ENCODE measurements at regions not wholly inside any gene's neighbourhood (a gene's known extent, or its start where the extent isn't known, plus 50 kb on each side); places are given as distances from the start of the nearest gene placed in this dataset.

DNA sequence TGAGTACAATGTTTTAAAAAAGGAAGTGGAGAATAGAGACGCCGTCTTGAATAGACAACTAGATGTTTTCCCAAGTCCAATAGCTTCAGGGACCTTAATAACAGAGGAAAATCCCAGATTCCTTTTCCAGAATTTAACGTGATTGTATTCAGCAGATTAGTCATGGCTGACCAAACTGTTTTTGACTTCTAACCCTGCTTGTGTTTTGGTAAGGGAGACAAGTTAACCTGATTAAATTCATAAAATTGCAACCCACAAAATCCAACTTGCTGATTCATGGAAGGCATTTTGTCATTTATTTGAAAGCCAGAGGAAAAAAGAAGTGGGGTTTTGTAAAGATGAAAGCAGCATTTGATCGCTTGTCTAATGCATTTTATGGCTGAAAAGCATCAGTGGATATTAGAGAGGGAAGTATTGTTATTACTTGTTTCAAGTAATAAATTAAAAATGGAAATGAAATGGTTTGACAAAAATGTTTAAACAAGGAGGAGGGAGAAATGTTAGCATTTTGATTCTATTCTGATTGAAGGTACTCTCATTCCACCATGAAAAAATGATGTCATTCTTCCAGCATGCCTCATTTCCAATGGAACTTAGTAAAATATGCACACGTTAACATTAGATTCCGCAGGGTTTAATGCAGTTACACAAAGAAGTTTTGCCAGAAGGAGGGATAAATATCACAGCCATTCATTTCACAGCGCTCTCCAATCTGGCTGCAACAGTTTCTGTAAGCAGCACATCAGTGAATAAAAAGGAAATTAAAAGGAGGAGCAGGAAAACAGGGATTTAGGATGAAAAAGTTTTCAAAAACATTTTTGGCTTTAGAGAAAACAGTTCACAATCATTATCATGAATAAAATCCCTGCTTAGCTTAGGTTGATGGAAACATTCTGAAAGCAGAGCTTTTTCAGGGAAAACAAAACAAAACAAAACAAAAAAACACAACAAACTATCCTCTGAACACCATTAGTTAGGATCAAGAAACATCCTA is 314.7 kb downstream of the PRR16 start:
- no peak overlapping the region for H3K27ac ChIP-seq (ENCODE audit: low read length)
- DNase-seq, result no peak
- WGBS (ENCODE audit: insufficient coverage, low lambda C conversion rate), result 85% methylated on average over 4 of the region's 7 CpGs

DNA sequence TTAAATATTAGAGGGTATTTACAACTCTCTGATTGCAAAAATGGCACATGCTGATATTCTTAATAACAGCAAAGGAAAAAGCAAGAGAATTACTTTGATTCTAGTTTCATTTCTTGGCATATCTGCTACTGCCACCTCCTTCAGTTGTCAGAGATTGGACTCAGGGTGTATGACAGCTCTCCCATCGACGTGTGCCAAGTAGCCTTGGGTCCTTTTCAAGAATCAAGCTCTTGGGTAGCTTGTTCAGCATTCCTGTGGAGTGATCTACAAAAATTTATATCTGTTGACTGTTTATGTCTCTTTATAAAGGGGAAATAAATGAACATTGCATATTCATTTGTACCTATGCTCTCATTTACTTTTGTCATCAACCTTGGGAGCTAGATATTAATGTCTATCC is 315.6 kb downstream of the PRR16 start:
- no peaks in the 10 kb centered on the region for H3K27me3 ChIP-seq (ENCODE audit: control insufficient read depth, insufficient read depth, low read length)
- H3K36me3 ChIP-seq (ENCODE audit: control insufficient read depth, insufficient read depth, low read length), result no peaks in the 10 kb centered on the region
- no peak overlapping the region for H3K27ac ChIP-seq (ENCODE audit: low read length)
- H3K4me3 ChIP-seq (ENCODE audit: low read length), result no peak overlapping the region
- no peaks in the 10 kb centered on the region for H3K4me1 ChIP-seq (ENCODE audit: control insufficient read depth, insufficient read depth, low read length)
- WGBS (ENCODE audit: insufficient coverage, low lambda C conversion rate), result no CpG with 5 or more reads among the region's 2 CpGs
- H3K9me3 ChIP-seq (ENCODE audit: control insufficient read depth, low read depth, low read length), result no peaks in the 10 kb centered on the region
- no peak for DNase-seq

More for the DNA sequence above, 314.7 kb downstream of the PRR16 start:
- no peaks in the 10 kb centered on the region for H3K36me3 ChIP-seq (ENCODE audit: control insufficient read depth, insufficient read depth, low read length)
- H3K4me1 ChIP-seq (ENCODE audit: control insufficient read depth, insufficient read depth, low read length), result no peaks in the 10 kb centered on the region
- no peaks in the 10 kb centered on the region for H3K27me3 ChIP-seq (ENCODE audit: control insufficient read depth, insufficient read depth, low read length)
- no peak overlapping the region for H3K4me3 ChIP-seq (ENCODE audit: low read length)
- H3K9me3 ChIP-seq (ENCODE audit: control insufficient read depth, low read depth, low read length), result no peaks in the 10 kb centered on the region

DNA sequence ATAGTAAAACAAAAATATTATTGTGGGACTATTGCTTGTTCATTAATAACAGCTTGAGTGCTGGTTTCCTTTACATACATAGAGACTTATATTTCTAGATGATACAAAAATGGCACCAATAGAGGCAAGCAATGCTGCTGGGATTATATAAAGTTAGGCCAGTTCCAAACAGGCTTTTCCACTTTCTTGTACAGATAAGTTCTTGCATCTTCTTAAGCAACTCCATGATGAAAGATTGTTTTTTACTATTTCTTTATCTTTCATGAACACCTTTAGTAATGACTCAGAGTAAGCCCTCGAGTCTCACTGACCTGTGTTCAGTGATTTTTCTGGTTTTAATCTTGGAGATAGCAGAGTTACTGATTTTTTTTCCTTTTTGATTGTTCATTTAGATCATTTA is 324.4 kb downstream of the PRR16 start:
- Histone ChIP-seq H3K36me3 (ENCODE audit: control insufficient read depth, insufficient read depth, low read length) (no peaks in the 10 kb centered on the region), H3K27me3 (ENCODE audit: control insufficient read depth, insufficient read depth, low read length) (no peaks in the 10 kb centered on the region), H3K4me3 (ENCODE audit: low read length) (no peak overlapping the region), H3K27ac (ENCODE audit: low read length) (no peak overlapping the region), H3K4me1 (ENCODE audit: control insufficient read depth, insufficient read depth, low read length) (no peaks in the 10 kb centered on the region), H3K9me3 (ENCODE audit: control insufficient read depth, low read depth, low read length) (no peaks in the 10 kb centered on the region)
- no peak for DNase-seq
- WGBS (ENCODE audit: insufficient coverage, low lambda C conversion rate), result 50% methylated on average over 1 of the region's 1 CpG

DNA sequence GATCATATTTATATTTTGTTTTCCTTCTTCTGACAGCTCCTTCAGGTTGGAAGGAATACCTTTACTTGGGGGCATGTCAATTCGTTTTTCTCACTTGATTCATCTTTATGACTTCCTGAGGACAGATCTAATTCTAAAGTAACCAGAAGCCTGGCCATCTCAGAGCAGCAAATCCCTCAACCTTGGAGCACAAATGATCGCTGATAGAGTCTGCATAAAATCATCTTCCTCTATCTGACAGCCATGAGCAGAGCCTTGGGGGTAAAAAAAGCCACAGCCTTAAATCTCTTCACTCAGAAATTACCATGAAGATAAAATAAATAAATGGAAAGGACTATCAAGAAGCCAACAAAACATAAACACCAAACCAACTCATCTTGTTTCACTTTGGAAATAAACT is 325.8 kb downstream of the PRR16 start:
- no peak for DNase-seq
- no peaks in the 10 kb centered on the region for H3K27me3 ChIP-seq (ENCODE audit: control insufficient read depth, insufficient read depth, low read length)
- no peaks in the 10 kb centered on the region for H3K9me3 ChIP-seq (ENCODE audit: control insufficient read depth, low read depth, low read length)
- WGBS (ENCODE audit: insufficient coverage, low lambda C conversion rate), result 0% methylated on average over 1 of the region's 2 CpGs
- no peaks in the 10 kb centered on the region for H3K36me3 ChIP-seq (ENCODE audit: control insufficient read depth, insufficient read depth, low read length)
- H3K27ac ChIP-seq (ENCODE audit: low read length), result no peak overlapping the region
- H3K4me3 ChIP-seq (ENCODE audit: low read length), result no peak overlapping the region
- no peaks in the 10 kb centered on the region for H3K4me1 ChIP-seq (ENCODE audit: control insufficient read depth, insufficient read depth, low read length)

DNA sequence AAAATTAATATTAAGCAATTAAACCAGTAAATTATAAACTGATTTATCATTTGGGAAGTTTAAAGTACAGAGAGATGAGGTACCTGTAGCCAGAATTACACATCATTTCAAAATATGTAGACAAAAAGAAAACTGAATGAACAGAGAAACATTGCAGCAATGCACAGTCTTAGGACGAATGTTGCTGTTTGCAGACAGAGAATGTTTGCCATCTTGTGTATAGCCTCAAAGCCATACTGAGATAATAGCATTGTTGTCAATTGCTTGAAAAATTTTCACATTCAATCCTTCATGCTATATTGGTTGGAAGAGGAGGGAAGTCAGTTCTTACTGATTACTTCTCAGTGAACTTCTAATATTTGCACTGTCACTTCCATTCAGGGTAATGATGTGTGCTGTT is 326.2 kb downstream of the PRR16 start:
- WGBS (ENCODE audit: insufficient coverage, low lambda C conversion rate), result no CpG with 5 or more reads among the region's 1 CpG
- Histone ChIP-seq H3K27ac (ENCODE audit: low read length) (no peak overlapping the region), H3K9me3 (ENCODE audit: control insufficient read depth, low read depth, low read length) (no peaks in the 10 kb centered on the region), H3K4me1 (ENCODE audit: control insufficient read depth, insufficient read depth, low read length) (no peaks in the 10 kb centered on the region), H3K27me3 (ENCODE audit: control insufficient read depth, insufficient read depth, low read length) (no peaks in the 10 kb centered on the region), H3K36me3 (ENCODE audit: control insufficient read depth, insufficient read depth, low read length) (no peaks in the 10 kb centered on the region), H3K4me3 (ENCODE audit: low read length) (no peak overlapping the region)
- DNase-seq, result no peak

DNA sequence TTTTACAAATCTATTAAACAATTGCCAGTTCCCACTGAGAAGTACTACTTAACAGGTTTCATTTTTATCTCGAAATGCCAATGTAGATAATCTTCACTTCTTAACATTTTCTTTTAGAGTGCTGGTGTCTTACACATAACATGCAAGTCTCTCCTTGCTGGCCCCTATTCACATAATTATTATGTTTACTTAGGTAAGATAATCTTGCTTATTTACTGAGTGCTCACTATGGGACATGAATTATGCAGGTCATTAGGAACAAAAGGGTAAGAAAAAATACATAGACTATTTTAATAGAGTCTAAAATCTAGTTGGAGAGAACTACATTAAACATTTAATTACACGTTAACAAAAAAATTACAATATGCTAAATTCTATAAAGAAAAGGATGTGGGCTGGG is 328.4 kb downstream of the PRR16 start:
- Histone ChIP-seq H3K9me3 (ENCODE audit: control insufficient read depth, low read depth, low read length) (no peaks in the 10 kb centered on the region), H3K27ac (ENCODE audit: low read length) (no peak overlapping the region), H3K4me3 (ENCODE audit: low read length) (no peak overlapping the region), H3K4me1 (ENCODE audit: control insufficient read depth, insufficient read depth, low read length) (no peaks in the 10 kb centered on the region), H3K27me3 (ENCODE audit: control insufficient read depth, insufficient read depth, low read length) (no peaks in the 10 kb centered on the region), H3K36me3 (ENCODE audit: control insufficient read depth, insufficient read depth, low read length) (no peaks in the 10 kb centered on the region)
- WGBS (ENCODE audit: insufficient coverage, low lambda C conversion rate), result 65% methylated on average over 2 of the region's 2 CpGs
- DNase-seq, result no peak

DNA sequence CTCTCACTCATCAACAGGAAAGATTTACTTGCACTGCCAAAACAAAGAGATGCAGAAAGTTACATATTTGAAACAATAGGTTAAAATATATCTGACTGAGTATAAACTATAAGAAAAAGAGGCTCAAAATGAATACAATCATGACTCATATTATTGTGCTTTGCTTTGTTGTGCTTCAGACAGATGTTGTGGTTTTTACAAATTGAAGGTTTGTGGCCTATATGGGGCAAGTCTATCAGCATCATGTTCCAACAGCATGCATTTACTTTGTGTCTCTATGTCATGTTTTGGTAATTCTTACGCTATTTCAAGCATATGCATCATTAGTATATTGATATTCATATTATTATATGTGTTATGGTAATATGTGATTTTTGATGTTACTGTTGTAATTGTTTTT is 330.0 kb downstream of the PRR16 start:
- DNase-seq, result no peak
- Histone ChIP-seq H3K4me3 (ENCODE audit: low read length) (no peak overlapping the region), H3K36me3 (ENCODE audit: control insufficient read depth, insufficient read depth, low read length) (no peaks in the 10 kb centered on the region), H3K4me1 (ENCODE audit: control insufficient read depth, insufficient read depth, low read length) (no peaks in the 10 kb centered on the region), H3K27me3 (ENCODE audit: control insufficient read depth, insufficient read depth, low read length) (no peaks in the 10 kb centered on the region), H3K9me3 (ENCODE audit: control insufficient read depth, low read depth, low read length) (no peaks in the 10 kb centered on the region), H3K27ac (ENCODE audit: low read length) (no peak overlapping the region)
- no CpG with 5 or more reads among the region's 1 CpG for WGBS (ENCODE audit: insufficient coverage, low lambda C conversion rate)

DNA sequence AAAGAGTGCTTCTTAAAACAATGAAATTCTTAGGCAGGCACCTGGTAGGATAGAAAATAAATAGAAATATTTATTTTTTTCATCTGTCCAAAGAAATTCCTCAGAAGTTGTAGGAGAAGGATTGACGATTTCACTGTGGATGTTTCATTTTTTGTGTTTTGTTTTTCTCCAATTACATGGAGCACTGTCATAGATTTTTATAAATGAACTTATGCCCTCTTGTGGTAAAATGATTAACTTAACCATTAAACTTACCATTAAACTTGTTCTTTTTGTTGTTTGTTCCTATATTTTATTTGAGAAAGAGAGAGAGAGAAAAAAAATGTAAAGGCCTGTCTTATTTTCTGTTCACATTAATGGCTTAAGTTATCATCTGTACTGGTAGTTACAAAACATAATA is 339.2 kb downstream of the PRR16 start:
- WGBS (ENCODE audit: insufficient coverage, low lambda C conversion rate), result 20% methylated on average over 1 of the region's 1 CpG
- no peak overlapping the region for H3K27ac ChIP-seq (ENCODE audit: low read length)
- H3K36me3 ChIP-seq (ENCODE audit: control insufficient read depth, insufficient read depth, low read length), result no peaks in the 10 kb centered on the region

DNA sequence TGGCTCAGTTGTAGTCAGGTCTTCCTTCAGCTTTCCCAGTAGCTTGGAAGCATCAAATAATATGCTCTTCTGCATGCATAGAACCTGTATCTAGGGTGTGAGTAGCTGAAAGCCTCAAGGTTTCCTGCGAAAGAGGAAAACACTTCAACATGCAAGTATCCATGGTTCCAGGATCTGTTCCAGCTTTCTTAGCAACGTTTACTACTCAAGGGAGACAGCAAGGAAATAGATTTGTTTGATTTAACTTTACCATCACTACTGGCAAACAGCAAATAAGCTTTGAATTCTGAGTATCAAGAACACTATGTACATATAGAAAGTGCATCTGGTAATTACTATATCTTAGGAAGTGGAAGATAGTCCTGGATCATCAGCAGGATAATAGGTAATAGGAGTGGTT is 341.0 kb downstream of the PRR16 start:
- DNase-seq, result no peak
- Histone ChIP-seq H3K36me3 (ENCODE audit: control insufficient read depth, insufficient read depth, low read length) (no peaks in the 10 kb centered on the region), H3K27ac (ENCODE audit: low read length) (no peak overlapping the region), H3K4me3 (ENCODE audit: low read length) (no peak overlapping the region), H3K9me3 (ENCODE audit: control insufficient read depth, low read depth, low read length) (no peaks in the 10 kb centered on the region), H3K27me3 (ENCODE audit: control insufficient read depth, insufficient read depth, low read length) (no peaks in the 10 kb centered on the region), H3K4me1 (ENCODE audit: control insufficient read depth, insufficient read depth, low read length) (no peaks in the 10 kb centered on the region)
- WGBS (ENCODE audit: insufficient coverage, low lambda C conversion rate), result no CpG with 5 or more reads among the region's 2 CpGs

More for the DNA sequence above, 339.2 kb downstream of the PRR16 start:
- no peaks in the 10 kb centered on the region for H3K9me3 ChIP-seq (ENCODE audit: control insufficient read depth, low read depth, low read length)
- no peak overlapping the region for H3K4me3 ChIP-seq (ENCODE audit: low read length)
- no peaks in the 10 kb centered on the region for H3K4me1 ChIP-seq (ENCODE audit: control insufficient read depth, insufficient read depth, low read length)
- no peaks in the 10 kb centered on the region for H3K27me3 ChIP-seq (ENCODE audit: control insufficient read depth, insufficient read depth, low read length)
- DNase-seq, result no peak

DNA sequence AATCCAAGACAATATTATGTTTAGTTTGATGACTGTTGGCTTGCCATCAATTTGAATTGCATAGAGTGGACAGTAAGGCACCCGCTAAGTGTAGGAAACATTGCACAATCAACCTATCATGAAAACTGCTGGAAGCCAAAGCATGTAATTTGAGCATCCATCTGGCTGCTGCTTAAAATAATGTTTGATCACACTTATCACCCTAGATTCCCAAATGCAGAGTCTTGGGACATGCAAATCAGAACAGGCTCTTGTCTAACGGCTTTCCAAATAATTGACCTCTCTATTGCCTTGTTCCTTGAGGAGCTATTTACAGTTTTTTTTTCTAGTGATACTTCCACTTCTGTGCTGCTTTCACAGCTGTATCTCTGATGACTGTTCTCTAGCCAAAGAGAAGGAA is 342.1 kb downstream of the PRR16 start:
- Histone ChIP-seq H3K36me3 (ENCODE audit: control insufficient read depth, insufficient read depth, low read length) (no peaks in the 10 kb centered on the region), H3K4me3 (ENCODE audit: low read length) (no peak overlapping the region), H3K27ac (ENCODE audit: low read length) (no peak overlapping the region), H3K27me3 (ENCODE audit: control insufficient read depth, insufficient read depth, low read length) (no peaks in the 10 kb centered on the region), H3K4me1 (ENCODE audit: control insufficient read depth, insufficient read depth, low read length) (no peaks in the 10 kb centered on the region), H3K9me3 (ENCODE audit: control insufficient read depth, low read depth, low read length) (no peaks in the 10 kb centered on the region)
- 86% methylated on average over 1 of the region's 2 CpGs for WGBS (ENCODE audit: insufficient coverage, low lambda C conversion rate)
- no peak for DNase-seq

DNA sequence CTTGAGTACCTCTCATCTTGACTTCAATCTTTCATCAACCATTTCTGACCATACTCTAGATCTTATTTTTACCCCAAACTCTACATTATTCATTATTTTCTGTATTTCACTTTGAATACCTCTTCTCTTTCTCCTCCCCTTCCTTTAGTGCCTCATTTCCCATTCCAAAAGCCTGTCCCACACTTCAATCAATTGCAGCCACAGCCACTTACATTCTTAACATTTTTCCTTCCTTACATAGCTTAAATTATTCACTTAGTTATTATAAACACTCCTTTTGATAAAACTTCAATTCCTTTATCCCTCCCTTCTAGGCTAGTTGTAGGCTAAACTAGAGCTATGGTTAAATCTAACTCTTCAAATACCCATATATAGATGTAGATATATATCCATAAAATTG is 344.0 kb downstream of the PRR16 start:
- DNase-seq, result no peak
- H3K4me1 ChIP-seq (ENCODE audit: control insufficient read depth, insufficient read depth, low read length), result no peaks in the 10 kb centered on the region
- no peak overlapping the region for H3K4me3 ChIP-seq (ENCODE audit: low read length)
- H3K27ac ChIP-seq (ENCODE audit: low read length), result no peak overlapping the region
- H3K27me3 ChIP-seq (ENCODE audit: control insufficient read depth, insufficient read depth, low read length), result no peaks in the 10 kb centered on the region
- no peaks in the 10 kb centered on the region for H3K9me3 ChIP-seq (ENCODE audit: control insufficient read depth, low read depth, low read length)
- H3K36me3 ChIP-seq (ENCODE audit: control insufficient read depth, insufficient read depth, low read length), result no peaks in the 10 kb centered on the region

Measured in large intestine (tissue), 3 donors.